ENCODE measurements at regions not wholly inside any gene's neighbourhood (a gene's known extent, or its start where the extent isn't known, plus 50 kb on each side); places are given as distances from the start of the nearest gene placed in this dataset.

DNA sequence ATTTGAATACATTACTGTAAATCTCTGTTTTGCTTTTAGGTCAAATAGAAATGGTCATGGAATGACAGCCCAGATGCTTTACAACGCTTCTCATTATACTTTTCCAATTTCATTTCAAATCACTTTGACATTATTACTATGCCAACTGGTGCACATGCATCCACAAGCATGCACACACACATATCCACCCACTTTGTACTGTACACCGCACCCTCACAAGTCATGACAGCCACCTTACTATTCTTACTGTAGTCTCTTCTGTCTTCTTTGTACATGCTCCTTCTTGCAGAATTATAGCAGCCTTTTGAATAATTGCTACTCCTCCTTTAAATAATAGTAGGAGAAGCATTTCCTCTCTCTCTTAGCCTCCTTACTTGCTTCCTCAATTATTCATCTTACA lies 1361.4 kb downstream of the ROBO1 start:
- Histone ChIP-seq H3K4me1 (ENCODE audit: control insufficient read depth, extremely low read depth, insufficient read depth, low read length) (peaks cover 7% of the 10 kb centered on the region), H2AFZ (ENCODE audit: control insufficient read depth, low read length) (no peak overlapping the region), H3K9ac (ENCODE audit: control insufficient read depth, extremely low read depth, insufficient read depth, low read length) (no peak overlapping the region), H4K20me1 (ENCODE audit: control insufficient read depth, extremely low read depth, insufficient read depth, low read length) (no peaks in the 10 kb centered on the region), H3K27me3 (ENCODE audit: control insufficient read depth, extremely low read depth, insufficient read depth, low read length) (no peaks in the 10 kb centered on the region), H3K4me2 (ENCODE audit: control insufficient read depth, extremely low read depth, insufficient read depth, low read depth, low read length) (no peak overlapping the region), H3K4me3 (ENCODE audit: control insufficient read depth in 2 of 3, extremely low read depth in 1 of 3, insufficient read depth in 2 of 3, low read depth in 1 of 3, low read length in 3 of 3) (no peak overlapping the region), H3K9me1 (ENCODE audit: control insufficient read depth, extremely low read depth, insufficient read depth, low read length) (no peaks in the 10 kb centered on the region), H3K36me3 (ENCODE audit: control insufficient read depth in 2 of 2, extremely low read depth in 1 of 2, insufficient read depth in 2 of 2, low read length in 2 of 2) (no peaks in the 10 kb centered on the region), H3K9me3 (ENCODE audit: control insufficient read depth, low read depth, low read length) (no peaks in the 10 kb centered on the region), H3K27ac (ENCODE audit: control insufficient read depth, insufficient read depth, low read length) (no peak overlapping the region), H3K79me2 (ENCODE audit: control insufficient read depth, insufficient read depth, low read length) (no peaks in the 10 kb centered on the region)
- DNase-seq (ENCODE audit: low read depth, low spot score) = no peak
- dilution Hi-C loops (cut with MboI; ENCODE audit: extremely low pct_ligation_motif_present, low sequenced_read_pairs) = no loop called here
- TF ChIP-seq EZH2 (IDR thresholded peaks at IDR 0.05; ENCODE audit: low read length) = no peak
- TF ChIP-seq, protein P1, sequence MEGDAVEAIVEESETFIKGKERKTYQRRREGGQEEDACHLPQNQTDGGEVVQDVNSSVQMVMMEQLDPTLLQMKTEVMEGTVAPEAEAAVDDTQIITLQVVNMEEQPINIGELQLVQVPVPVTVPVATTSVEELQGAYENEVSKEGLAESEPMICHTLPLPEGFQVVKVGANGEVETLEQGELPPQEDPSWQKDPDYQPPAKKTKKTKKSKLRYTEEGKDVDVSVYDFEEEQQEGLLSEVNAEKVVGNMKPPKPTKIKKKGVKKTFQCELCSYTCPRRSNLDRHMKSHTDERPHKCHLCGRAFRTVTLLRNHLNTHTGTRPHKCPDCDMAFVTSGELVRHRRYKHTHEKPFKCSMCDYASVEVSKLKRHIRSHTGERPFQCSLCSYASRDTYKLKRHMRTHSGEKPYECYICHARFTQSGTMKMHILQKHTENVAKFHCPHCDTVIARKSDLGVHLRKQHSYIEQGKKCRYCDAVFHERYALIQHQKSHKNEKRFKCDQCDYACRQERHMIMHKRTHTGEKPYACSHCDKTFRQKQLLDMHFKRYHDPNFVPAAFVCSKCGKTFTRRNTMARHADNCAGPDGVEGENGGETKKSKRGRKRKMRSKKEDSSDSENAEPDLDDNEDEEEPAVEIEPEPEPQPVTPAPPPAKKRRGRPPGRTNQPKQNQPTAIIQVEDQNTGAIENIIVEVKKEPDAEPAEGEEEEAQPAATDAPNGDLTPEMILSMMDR (optimal IDR thresholded peaks at IDR 0.05 in 1 of 3, IDR thresholded peaks at IDR 0.05 in 1 of 3, conservative IDR thresholded peaks at IDR 0.05 in 1 of 3; ENCODE audit: extremely low read depth in 1 of 3, insufficient read depth in 2 of 3, low read length in 3 of 3) = no peak
- FAIRE-seq = peak; percentile 55

DNA sequence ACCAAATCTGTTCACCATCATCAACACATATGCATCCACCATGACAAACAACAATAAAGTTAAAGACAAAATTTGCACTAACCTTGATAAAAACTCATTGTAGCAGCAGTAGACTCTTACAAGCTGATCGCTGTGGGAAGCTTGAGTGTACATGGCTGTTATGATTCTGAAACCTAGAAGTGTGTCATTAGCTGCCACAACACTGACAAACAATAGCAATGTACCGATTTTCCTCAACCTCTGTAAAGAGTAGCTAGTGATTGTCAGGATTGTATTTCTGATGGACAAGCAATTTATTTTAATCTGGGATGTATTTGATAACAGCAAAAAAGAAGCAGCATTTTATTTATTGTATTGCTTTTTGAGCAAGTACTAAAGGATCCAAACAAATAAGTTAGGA lies 1357.7 kb downstream of the ROBO1 start:
- Histone ChIP-seq H3K27ac (ENCODE audit: control insufficient read depth, insufficient read depth, low read length) (no peak overlapping the region), H3K9me1 (ENCODE audit: control insufficient read depth, extremely low read depth, insufficient read depth, low read length) (no peaks in the 10 kb centered on the region), H3K27me3 (ENCODE audit: control insufficient read depth, extremely low read depth, insufficient read depth, low read length) (no peaks in the 10 kb centered on the region), H3K79me2 (ENCODE audit: control insufficient read depth, insufficient read depth, low read length) (no peaks in the 10 kb centered on the region), H4K20me1 (ENCODE audit: control insufficient read depth, extremely low read depth, insufficient read depth, low read length) (no peaks in the 10 kb centered on the region), H2AFZ (ENCODE audit: control insufficient read depth, low read length) (no peak overlapping the region), H3K4me1 (ENCODE audit: control insufficient read depth, extremely low read depth, insufficient read depth, low read length) (no peaks in the 10 kb centered on the region), H3K4me3 (ENCODE audit: control insufficient read depth in 2 of 3, extremely low read depth in 1 of 3, insufficient read depth in 2 of 3, low read depth in 1 of 3, low read length in 3 of 3) (no peak overlapping the region), H3K9ac (ENCODE audit: control insufficient read depth, extremely low read depth, insufficient read depth, low read length) (no peak overlapping the region), H3K9me3 (ENCODE audit: control insufficient read depth, low read depth, low read length) (no peaks in the 10 kb centered on the region), H3K4me2 (ENCODE audit: control insufficient read depth, extremely low read depth, insufficient read depth, low read depth, low read length) (no peak overlapping the region), H3K36me3 (ENCODE audit: control insufficient read depth in 2 of 2, extremely low read depth in 1 of 2, insufficient read depth in 2 of 2, low read length in 2 of 2) (no peaks in the 10 kb centered on the region)
- dilution Hi-C loops (cut with MboI; ENCODE audit: extremely low pct_ligation_motif_present, low sequenced_read_pairs) = no loop called here
- FAIRE-seq (no peak), DNase-seq (ENCODE audit: low read depth, low spot score) (no peak)
- TF ChIP-seq EZH2 (IDR thresholded peaks at IDR 0.05; ENCODE audit: low read length) = no peak
- TF ChIP-seq, protein P1 (optimal IDR thresholded peaks at IDR 0.05 in 1 of 3, IDR thresholded peaks at IDR 0.05 in 1 of 3, conservative IDR thresholded peaks at IDR 0.05 in 1 of 3; ENCODE audit: extremely low read depth in 1 of 3, insufficient read depth in 2 of 3, low read length in 3 of 3) = no peak

Measured in keratinocyte (primary cell).